RWPE1 (cell line): ENCODE measurements at regions not wholly inside any gene's neighbourhood (a gene's known extent, or its start where the extent isn't known, plus 50 kb on each side); places are given as distances from the start of the nearest gene placed in this dataset.

Source experiments
- CTCF ChIA-PET: fragments of 350-600 bp; sonication (Branson Sonifier 250); formaldehyde crosslinking; extraction: SDS; loops from one replicate; lab custom pipeline; 2021; lab: Yijun Ruan, JAX
- POLR2A ChIA-PET: fragments of 400-600 bp; formaldehyde crosslinking; extraction: SDS; loops from one replicate; lab custom pipeline; 2020; ENCODE audit warnings: antibody characterized with exemption; ENCODE audit not compliant: low non-redundant PET; lab: Yijun Ruan, JAX
- DNase-seq: peaks from one replicate; pipeline ENCODE4 v3.0.0; 2012; ENCODE audit warnings: low spot score
- H3K27ac ChIP-seq: fragments of 450-650 bp; 2 replicates; pipeline ENCODE4 v1.5.1; 2017
- CTCF ChIP-seq: fragments of 450-650 bp; conservative IDR thresholded peaks from 2 replicates; pipeline ENCODE4 v1.5.1; 2017; ENCODE audit warnings: low read depth, mild to moderate bottlenecking

- no peak for DNase-seq
- CTCF ChIA-PET, result no interaction called here
- no peak overlapping the region for H3K27ac ChIP-seq
- TF ChIP-seq CTCF, result no peak
- POLR2A ChIA-PET, result no interaction called here
Observed at GRCh38 chr3:59685432-59685831, 635.6 kb upstream of the CFAP20DC start.

DNA sequence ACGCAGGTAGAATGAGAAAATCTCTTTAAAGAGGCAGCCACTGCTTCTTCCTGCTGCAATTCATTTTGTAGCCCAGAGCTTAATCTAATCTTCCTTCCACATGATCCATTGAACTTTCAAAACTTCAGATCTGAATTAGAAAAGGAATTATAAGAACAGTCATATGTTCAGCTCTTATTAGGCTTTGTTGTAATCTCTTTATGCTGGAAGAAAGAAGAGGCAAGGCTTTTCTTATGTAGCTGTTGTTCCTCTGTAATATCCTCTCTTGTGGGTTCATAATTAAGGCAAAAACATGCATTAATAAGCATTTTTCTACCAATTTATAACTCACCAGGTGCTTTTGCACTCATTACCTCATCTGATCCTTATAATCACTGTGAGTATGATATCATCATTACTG lies 634.9 kb upstream of the CFAP20DC start:
- no peak for DNase-seq
- POLR2A ChIA-PET, result no interaction called here
- no peak overlapping the region for H3K27ac ChIP-seq
- TF ChIP-seq CTCF, result no peak
- CTCF ChIA-PET, result no interaction called here

DNA sequence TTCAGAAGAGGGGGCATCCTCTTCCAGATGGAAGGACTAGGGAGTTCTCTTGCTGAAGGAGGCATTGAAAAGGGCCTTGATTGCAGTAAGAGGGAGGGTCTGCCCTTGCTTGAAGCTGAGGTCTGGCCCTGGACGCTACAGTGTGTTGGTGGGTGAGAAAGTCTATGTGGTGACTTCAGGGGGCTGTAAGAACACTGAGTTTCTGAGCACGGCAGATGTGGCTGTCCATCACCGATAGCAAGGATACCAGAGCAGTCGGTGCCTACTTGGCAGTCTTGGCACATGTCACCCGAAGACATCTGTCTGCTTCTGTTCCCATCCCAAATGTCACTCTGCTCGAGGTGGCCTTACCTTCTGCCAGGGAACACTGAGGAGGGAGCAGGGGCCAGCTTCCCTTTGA lies 631.1 kb upstream of the CFAP20DC start:
- POLR2A ChIA-PET, result no interaction called here
- H3K27ac ChIP-seq, result no peak overlapping the region
- no peak for DNase-seq
- no peak for TF ChIP-seq CTCF
- CTCF ChIA-PET, result no interaction called here

DNA sequence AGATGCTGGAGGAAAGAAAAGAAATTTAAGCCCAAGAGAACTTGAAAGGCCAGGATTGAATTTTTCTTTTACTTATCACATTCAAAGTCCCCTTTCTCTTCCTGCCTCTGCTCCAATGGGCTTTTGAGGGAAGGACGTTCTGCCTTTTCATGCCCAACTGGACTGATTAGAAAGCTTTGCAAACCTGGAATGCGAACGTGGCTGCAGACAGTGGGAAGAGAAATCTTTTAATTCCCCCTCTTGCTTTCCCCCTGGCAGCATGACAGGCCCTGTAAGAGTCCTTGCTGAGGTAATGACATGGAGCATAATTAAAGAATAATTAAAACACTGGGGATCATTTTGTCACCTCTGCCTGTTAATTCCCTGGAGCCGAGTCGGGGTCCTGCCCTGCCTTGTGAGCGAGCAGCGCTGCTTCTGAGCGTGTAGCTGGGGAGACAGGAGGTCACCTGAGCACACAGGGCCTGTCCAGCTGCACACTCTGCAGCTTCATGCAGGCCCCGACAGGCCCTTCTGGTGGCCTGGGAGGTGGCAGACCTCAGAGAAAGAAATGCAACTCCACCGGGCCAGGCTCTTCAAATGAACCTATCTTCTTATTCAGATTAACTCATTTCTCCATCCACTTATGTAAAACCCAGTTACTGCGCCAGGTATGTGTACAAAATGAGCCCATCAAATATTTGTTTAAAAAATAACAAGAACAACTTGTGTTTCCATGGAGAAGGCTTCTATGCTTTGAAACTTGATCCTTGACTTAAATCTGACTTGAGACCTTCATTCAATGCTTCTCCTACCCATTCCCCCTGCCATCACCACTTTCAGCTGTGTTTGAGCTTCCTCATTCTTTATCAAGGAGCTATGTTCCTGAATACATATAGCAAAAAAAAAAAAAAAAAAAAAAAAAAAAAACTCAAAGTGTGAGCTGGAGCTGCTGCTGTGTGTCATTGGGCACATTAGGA lies 628.2 kb upstream of the CFAP20DC start:
- no peak overlapping the region for H3K27ac ChIP-seq
- POLR2A ChIA-PET, result no interaction called here
- DNase-seq, result no peak
- TF ChIP-seq CTCF, result no peak
- CTCF ChIA-PET, result no interaction called here

- CTCF ChIA-PET, result interaction anchor here (0.6 kb wide), 1 partner anchor 208 kb away, joined by 4 read pairs; no protein-coding TSS in a partner anchor
- no peak overlapping the region for H3K27ac ChIP-seq
- POLR2A ChIA-PET, result no interaction called here
- TF ChIP-seq CTCF, result no peak
- DNase-seq, result no peak
Observed at GRCh38 chr3:59675495-59675894, 625.7 kb upstream of the CFAP20DC start.

GRCh38 chr3:59663076-59663850 lies 613.4 kb upstream of the CFAP20DC start:
- ChIA-PET POLR2A (no interaction called here), CTCF (interaction anchor here (0.6 kb wide), 1 partner anchor 288 kb away, joined by 4 read pairs; no protein-coding TSS in a partner anchor)
- TF ChIP-seq CTCF, result no peak
- DNase-seq, result no peak
- no peak overlapping the region for H3K27ac ChIP-seq
